ENCODE measurements at regions not wholly inside any gene's neighbourhood (a gene's known extent, or its start where the extent isn't known, plus 50 kb on each side); places are given as distances from the start of the nearest gene placed in this dataset.

GRCh38 chr20:48531505-48531904, 296.3 kb downstream of the PREX1 start (continued):
- TF ChIP-seq TAF1 (IDR thresholded peaks at IDR 0.05; ENCODE audit: borderline replicate concordance, low read depth, low read length) (no peak), DPF2 (IDR thresholded peaks at IDR 0.05) (no peak), PML (IDR thresholded peaks at IDR 0.05; ENCODE audit: low read length) (no peak), KAT2A (conservative IDR thresholded peaks at IDR 0.05; ENCODE audit: control insufficient read depth, low read depth, low read length) (no peak), YY1 (IDR thresholded peaks at IDR 0.05; ENCODE audit: low read depth, low read length) (no peak), SMARCA5 (IDR thresholded peaks at IDR 0.05) (no peak), ZNF687 (IDR thresholded peaks at IDR 0.05) (no peak), KDM1A (IDR thresholded peaks at IDR 0.05; ENCODE audit: borderline replicate concordance) (no peak), STAT1 (conservative IDR thresholded peaks at IDR 0.05) (no peak), ZBED1 (IDR thresholded peaks at IDR 0.05; ENCODE audit: borderline replicate concordance) (no peak), SIX5 (IDR thresholded peaks at IDR 0.05; ENCODE audit: low read depth, low read length, severe bottlenecking) (no peak), GATAD2B (conservative IDR thresholded peaks at IDR 0.05; ENCODE audit: low read depth) (no peak), ATF7 (IDR thresholded peaks at IDR 0.05; ENCODE audit: low read depth) (no peak), RBBP5 (conservative IDR thresholded peaks at IDR 0.05) (no peak)
